Left lung (tissue), 4 donors: ENCODE measurements at regions not wholly inside any gene's neighbourhood (a gene's known extent, or its start where the extent isn't known, plus 50 kb on each side); places are given as distances from the start of the nearest gene placed in this dataset.

Experiments used
- ATAC-seq: fragments of 200-7000 bp; cut with Tn5 transposase; one replicate; pipeline ENCODE4 v1.9.1; 2020; ENCODE audit warnings: moderate library complexity
- DNase-seq, 4 donors: peaks; one replicate each; pipeline ENCODE4 v3.0.0-alpha.2; 2013 to 2020
- H3K27ac ChIP-seq, 2 donors: fragments of 200-600 bp; sonication (generic) in 1 of 2; one replicate each; pipeline versions ENCODE4 v1.5.0 to v1.8.0; 2020 to 2021
- H3K27me3 ChIP-seq, 2 donors: fragments of 200-600 bp; sonication (generic) in 1 of 2; one replicate each; pipeline versions ENCODE4 v1.5.0 to v1.8.0; 2020 to 2021
- H3K36me3 ChIP-seq, 2 donors: fragments of 200-600 bp; sonication (generic) in 1 of 2; one replicate each; pipeline versions ENCODE4 v1.5.0 to v1.8.0; 2020 to 2021
- H3K4me1 ChIP-seq, 2 donors: fragments of 200-600 bp; one replicate each; pipeline ENCODE4 v1.8.0; 2021
- H3K4me3 ChIP-seq, 2 donors: fragments of 200-600 bp; sonication (generic) in 1 of 2; one replicate each; pipeline versions ENCODE4 v1.5.0 to v1.8.0; 2020 to 2021; ENCODE audit warnings: mild to moderate bottlenecking in 1 of 2
- H3K9me3 ChIP-seq, 2 donors: fragments of 200-600 bp; sonication (generic) in 1 of 2; one replicate each; pipeline versions ENCODE4 v1.5.0 to v1.8.0; 2020 to 2021
- CTCF ChIP-seq, 2 donors: fragments of 200-600 bp; sonication (generic) in 1 of 2; IDR thresholded peaks; one replicate each; pipeline versions ENCODE4 v1.5.0 to v1.8.0; 2021; ENCODE audit warnings: antibody characterized with exemption in 2 of 2
- intact Hi-C, 2 donors: fragments of 100-400 bp; cut with DNase I; formaldehyde crosslinking; loops; one replicate each; pipeline versions ENCODE4 v1.11.2 to v1.14.2; 2022
- donor health status: DM: no; HTN: yes; CAD: no.
- donor health status: DM: no; HTN: no; CAD: no.

DNA sequence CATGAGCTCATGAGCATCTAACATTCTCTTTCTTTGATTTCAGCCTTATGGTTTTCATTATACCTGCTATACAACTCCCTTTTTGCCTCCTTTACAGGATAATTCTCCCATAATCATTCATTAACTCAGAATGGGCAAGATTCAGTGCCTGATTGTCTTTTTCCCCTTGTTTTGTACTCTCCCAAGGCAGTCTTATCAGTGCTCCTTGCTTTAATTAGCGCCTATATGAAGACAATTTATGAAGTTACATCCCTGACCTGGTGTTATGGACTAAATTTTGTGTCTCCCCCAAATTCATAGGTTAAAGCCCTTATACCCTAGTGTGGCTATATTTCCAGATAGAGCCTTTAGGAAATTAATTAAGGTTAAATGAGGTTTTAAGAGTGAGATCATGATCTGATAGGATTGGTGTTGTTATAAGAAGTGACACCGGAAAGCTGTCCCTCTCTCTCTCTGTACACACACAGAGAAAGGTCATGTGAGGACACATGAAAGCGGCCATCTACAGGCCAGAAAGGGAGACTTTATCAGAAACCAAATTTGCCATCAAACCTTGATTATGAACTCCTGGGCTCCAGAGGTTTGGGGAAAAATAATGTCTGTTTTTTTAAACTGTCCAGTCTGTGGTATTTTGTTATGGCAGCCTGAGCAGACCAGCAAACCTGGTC, 185.8 kb upstream of the CHODL start:
- DNase-seq (no peak), ATAC-seq (no peak)
- Histone ChIP-seq H3K4me1 (no peaks in the 10 kb centered on the region), H3K9me3 (no peaks in the 10 kb centered on the region), H3K4me3 (no peak overlapping the region), H3K27me3 (no peaks in the 10 kb centered on the region), H3K27ac (no peak overlapping the region), H3K36me3 (no peaks in the 10 kb centered on the region)
- TF ChIP-seq CTCF (IDR thresholded peaks at IDR 0.05) = no peak
- intact Hi-C loops = no loop called here

GRCh38 chr21:18053151-18053550, 191.5 kb upstream of the CHODL start:
- Histone ChIP-seq H3K4me1 (no peaks in the 10 kb centered on the region), H3K9me3 (no peaks in the 10 kb centered on the region), H3K4me3 (no peak overlapping the region), H3K27me3 (no peaks in the 10 kb centered on the region), H3K27ac (no peak overlapping the region), H3K36me3 (no peaks in the 10 kb centered on the region)
- DNase-seq = no peak
- ATAC-seq = no peak
- no peak for TF ChIP-seq CTCF (IDR thresholded peaks at IDR 0.05)
- intact Hi-C loops = no loop called here

DNA sequence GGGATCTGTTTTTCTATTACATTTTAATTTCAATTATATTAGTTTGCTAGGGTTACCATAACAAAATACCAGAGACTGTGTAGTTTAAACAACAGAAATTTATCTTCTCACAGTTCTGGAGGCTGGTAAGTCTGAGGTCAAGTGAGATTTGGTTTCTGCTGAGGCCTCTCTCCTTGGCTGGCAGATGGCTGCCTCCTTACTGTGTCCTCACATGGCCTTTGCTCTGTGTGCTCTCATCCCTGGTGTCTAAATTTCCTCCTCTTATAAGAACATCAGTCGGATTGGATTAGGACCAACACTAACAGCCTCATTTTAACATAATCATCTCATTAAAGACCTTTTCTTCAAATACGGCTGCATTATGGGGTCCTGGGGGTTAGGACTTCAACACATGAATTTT, 195.2 kb upstream of the CHODL start:
- intact Hi-C loops = no loop called here
- ATAC-seq = no peak
- no peaks in the 10 kb centered on the region for H3K4me1 ChIP-seq
- H3K4me3 ChIP-seq = no peak overlapping the region
- DNase-seq = no peak
- H3K27me3 ChIP-seq = no peaks in the 10 kb centered on the region
- no peaks in the 10 kb centered on the region for H3K36me3 ChIP-seq
- no peak for TF ChIP-seq CTCF (IDR thresholded peaks at IDR 0.05)
- no peaks in the 10 kb centered on the region for H3K9me3 ChIP-seq
- H3K27ac ChIP-seq = no peak overlapping the region

DNA sequence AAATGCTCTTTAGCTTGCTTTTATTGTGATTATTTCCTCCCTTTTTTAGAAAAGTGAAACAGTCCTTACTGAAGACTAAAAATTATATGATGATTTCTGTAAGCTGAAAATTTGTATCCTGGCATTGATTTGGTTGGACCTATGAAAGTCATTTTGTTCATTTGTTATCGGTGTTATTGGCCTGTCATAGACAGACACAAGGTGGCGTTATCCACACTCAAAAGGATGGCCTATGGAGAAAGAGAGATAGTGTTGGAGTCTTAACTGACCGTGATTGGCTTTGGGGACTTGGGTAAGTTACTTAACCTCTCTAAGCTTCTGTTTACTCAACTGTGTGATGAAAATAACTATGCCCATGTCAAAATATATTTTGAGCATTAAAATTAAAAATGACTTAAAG, 203.6 kb upstream of the CHODL start:
- Histone ChIP-seq H3K27me3 (no peaks in the 10 kb centered on the region), H3K36me3 (no peaks in the 10 kb centered on the region), H3K4me1 (no peaks in the 10 kb centered on the region), H3K9me3 (no peaks in the 10 kb centered on the region), H3K27ac (no peak overlapping the region), H3K4me3 (no peak overlapping the region)
- TF ChIP-seq CTCF (IDR thresholded peaks at IDR 0.05) = peak in 1 of 2 donors; percentile 33
- intact Hi-C loops = no loop called here
- DNase-seq (peak in 1 of 4 donors; percentile 22), ATAC-seq (no peak)

- no peak for DNase-seq
- H3K27ac ChIP-seq = no peak overlapping the region
- no peaks in the 10 kb centered on the region for H3K4me1 ChIP-seq
- intact Hi-C loops = no loop called here
- H3K36me3 ChIP-seq = no peaks in the 10 kb centered on the region
- H3K4me3 ChIP-seq = no peak overlapping the region
- no peak for ATAC-seq
- H3K9me3 ChIP-seq = no peaks in the 10 kb centered on the region
- no peak for TF ChIP-seq CTCF (IDR thresholded peaks at IDR 0.05)
- H3K27me3 ChIP-seq = no peaks in the 10 kb centered on the region
Observed at GRCh38 chr21:18030248-18030647, 211.1 kb upstream of the C21orf91 start.
